ENCODE measurements at regions not wholly inside any gene's neighbourhood (a gene's known extent, or its start where the extent isn't known, plus 50 kb on each side); places are given as distances from the start of the nearest gene placed in this dataset.

DNA sequence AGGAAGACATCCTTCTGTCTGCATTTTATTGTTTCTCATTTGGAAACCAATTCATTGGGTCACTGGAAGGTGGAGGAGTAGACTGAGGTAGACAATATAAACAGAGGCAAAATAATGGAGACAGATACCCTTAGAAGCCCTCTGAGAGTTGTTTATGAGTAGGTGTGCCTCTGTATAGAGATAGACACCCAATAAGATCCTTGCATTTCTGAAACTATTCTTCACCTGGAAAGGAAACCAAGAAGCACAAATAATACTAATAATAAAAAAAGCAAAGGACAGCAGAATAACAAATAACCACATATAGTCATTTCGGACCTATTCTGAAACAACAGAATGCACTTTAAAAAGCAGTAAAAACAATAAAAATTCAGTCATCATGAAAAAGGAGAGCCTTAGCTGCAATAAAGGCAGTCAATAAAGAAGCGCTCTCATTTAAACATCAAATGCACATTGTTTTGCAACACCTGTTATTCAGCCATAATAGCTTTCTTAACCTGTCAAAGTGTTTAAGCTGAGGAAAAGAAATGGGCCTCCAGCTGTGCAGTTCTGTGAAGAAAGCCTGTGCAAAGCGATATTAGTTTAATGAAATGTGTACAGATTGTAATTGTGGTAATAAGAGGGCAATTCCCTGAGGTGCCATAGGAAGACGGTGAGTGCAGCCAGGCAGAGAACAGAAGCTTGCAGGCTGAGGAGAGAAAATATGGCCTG lies 904.2 kb downstream of the STPG2 start (continued):
- TF ChIP-seq, protein P1, sequence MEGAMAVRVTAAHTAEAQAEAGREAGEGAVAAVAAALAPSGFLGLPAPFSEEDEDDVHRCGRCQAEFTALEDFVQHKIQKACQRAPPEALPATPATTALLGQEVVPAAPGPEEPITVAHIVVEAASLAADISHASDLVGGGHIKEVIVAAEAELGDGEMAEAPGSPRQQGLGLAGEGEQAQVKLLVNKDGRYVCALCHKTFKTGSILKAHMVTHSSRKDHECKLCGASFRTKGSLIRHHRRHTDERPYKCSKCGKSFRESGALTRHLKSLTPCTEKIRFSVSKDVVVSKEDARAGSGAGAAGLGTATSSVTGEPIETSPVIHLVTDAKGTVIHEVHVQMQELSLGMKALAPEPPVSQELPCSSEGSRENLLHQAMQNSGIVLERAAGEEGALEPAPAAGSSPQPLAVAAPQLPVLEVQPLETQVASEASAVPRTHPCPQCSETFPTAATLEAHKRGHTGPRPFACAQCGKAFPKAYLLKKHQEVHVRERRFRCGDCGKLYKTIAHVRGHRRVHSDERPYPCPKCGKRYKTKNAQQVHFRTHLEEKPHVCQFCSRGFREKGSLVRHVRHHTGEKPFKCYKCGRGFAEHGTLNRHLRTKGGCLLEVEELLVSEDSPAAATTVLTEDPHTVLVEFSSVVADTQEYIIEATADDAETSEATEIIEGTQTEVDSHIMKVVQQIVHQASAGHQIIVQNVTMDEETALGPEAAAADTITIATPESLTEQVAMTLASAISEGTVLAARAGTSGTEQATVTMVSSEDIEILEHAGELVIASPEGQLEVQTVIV (IDR thresholded peaks at IDR 0.05; ENCODE audit: borderline replicate concordance, partially characterized antibody) = no peak
- no peak for TF ChIP-seq JUNB (IDR thresholded peaks at IDR 0.05)
- TF ChIP-seq POLR2A (IDR thresholded peaks at IDR 0.05; ENCODE audit: low read depth, low read length) = no peak
- no peak for TF ChIP-seq PAX5 (IDR thresholded peaks at IDR 0.05; ENCODE audit: borderline replicate concordance, low read depth, low read length)
- no peak for TF ChIP-seq IKZF2 (IDR thresholded peaks at IDR 0.05)
- no peak for TF ChIP-seq BMI1 (IDR thresholded peaks at IDR 0.05; ENCODE audit: borderline replicate concordance)

DNA sequence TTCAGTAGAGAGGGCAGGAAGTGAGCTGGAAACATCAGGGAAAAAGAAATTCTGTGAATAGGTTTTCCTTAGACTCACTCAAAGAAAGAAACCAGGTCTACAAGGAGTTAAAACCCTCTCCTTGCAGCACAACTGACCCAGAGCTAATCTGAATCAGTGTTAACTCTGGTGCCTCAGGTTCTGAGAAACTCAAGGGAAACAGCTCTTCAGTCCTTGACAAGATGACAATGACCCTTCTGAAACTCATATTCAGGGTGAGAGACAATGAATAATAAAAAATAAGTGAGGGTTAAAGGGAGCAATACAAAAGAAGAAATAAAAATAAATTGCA lies 903.6 kb downstream of the STPG2 start:
- SMC1A ChIA-PET (ENCODE audit: uncharacterized antibody, unreplicated experiment) = interaction anchor here (0.6 kb wide), 1 partner anchor 256 kb away, joined by 3 read pairs; no protein-coding TSS in a partner anchor
- POLR2A ChIA-PET = no interaction called here
- DNase-seq (ENCODE audit: low read depth, low spot score) = no peak
- Histone ChIP-seq H3K4me3 (no peak overlapping the region), H3K9ac (ENCODE audit: control insufficient read depth, insufficient read depth, low read length) (no peak overlapping the region), H3K27me3 (replicated peaks in 1 of 2; ENCODE audit: control insufficient read depth in 2 of 2, insufficient read depth in 2 of 2, low read length in 1 of 2) (no peaks in the 10 kb centered on the region), H2AFZ (ENCODE audit: control insufficient read depth, low read depth, low read length) (no peak overlapping the region), H4K20me1 (ENCODE audit: control insufficient read depth, insufficient read depth) (no peaks in the 10 kb centered on the region), H3K27ac (ENCODE audit: control insufficient read depth, insufficient read depth) (no peak overlapping the region), H3K36me3 (ENCODE audit: control insufficient read depth in 2 of 2, insufficient read depth in 2 of 2, low read length in 1 of 2) (no peaks in the 10 kb centered on the region), H3K4me2 (ENCODE audit: control insufficient read depth, insufficient read depth) (no peak overlapping the region), H3K4me1 (ENCODE audit: control insufficient read depth, insufficient read depth, low read length) (no peaks in the 10 kb centered on the region), H3K79me2 (ENCODE audit: control insufficient read depth, insufficient read depth, low read length) (no peaks in the 10 kb centered on the region), H3K9me3 (replicated peaks; ENCODE audit: control insufficient read depth, insufficient read depth, low read length) (no peaks in the 10 kb centered on the region)
- intact Hi-C loops (cut with micrococcal nuclease; ENCODE audit: unreplicated experiment) (no loop called here), in situ Hi-C loops (cut with MboI) (no loop called here)
- no peak for ATAC-seq
- TF ChIP-seq MYB (IDR thresholded peaks at IDR 0.05; ENCODE audit: borderline replicate concordance, low read depth, low read length) (no peak), SMAD5 (IDR thresholded peaks at IDR 0.05; ENCODE audit: low read depth) (no peak), BMI1 (IDR thresholded peaks at IDR 0.05; ENCODE audit: borderline replicate concordance) (no peak), FOXK2 (IDR thresholded peaks at IDR 0.05) (no peak), SMC3 (IDR thresholded peaks at IDR 0.05; ENCODE audit: borderline replicate concordance, low read length) (no peak), MTA3 (IDR thresholded peaks at IDR 0.05; ENCODE audit: borderline replicate concordance, low read length) (no peak), PAX8 (IDR thresholded peaks at IDR 0.05) (no peak), KDM1A (IDR thresholded peaks at IDR 0.05; ENCODE audit: borderline replicate concordance) (no peak), YBX1 (IDR thresholded peaks at IDR 0.05) (no peak)
- TF ChIP-seq, protein P2, sequence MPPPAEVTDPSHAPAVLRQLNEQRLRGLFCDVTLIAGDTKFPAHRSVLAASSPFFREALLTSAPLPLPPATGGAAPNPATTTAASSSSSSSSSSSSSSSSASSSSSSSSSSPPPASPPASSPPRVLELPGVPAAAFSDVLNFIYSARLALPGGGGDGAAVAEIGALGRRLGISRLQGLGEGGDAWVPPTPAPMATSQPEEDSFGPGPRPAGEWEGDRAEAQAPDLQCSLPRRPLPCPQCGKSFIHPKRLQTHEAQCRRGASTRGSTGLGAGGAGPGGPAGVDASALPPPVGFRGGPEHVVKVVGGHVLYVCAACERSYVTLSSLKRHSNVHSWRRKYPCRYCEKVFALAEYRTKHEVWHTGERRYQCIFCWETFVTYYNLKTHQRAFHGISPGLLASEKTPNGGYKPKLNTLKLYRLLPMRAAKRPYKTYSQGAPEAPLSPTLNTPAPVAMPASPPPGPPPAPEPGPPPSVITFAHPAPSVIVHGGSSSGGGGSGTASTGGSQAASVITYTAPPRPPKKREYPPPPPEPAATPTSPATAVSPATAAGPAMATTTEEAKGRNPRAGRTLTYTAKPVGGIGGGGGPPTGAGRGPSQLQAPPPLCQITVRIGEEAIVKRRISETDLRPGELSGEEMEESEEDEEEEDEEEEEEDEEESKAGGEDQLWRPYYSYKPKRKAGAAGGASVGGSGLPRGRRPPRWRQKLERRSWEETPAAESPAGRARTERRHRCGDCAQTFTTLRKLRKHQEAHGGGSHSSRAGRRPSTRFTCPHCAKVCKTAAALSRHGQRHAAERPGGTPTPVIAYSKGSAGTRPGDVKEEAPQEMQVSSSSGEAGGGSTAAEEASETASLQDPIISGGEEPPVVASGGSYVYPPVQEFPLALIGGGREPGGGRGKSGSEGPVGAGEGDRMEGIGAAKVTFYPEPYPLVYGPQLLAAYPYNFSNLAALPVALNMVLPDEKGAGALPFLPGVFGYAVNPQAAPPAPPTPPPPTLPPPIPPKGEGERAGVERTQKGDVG (CRISPR knock-in tag; IDR thresholded peaks at IDR 0.05) = no peak
- TF ChIP-seq, protein P3, sequence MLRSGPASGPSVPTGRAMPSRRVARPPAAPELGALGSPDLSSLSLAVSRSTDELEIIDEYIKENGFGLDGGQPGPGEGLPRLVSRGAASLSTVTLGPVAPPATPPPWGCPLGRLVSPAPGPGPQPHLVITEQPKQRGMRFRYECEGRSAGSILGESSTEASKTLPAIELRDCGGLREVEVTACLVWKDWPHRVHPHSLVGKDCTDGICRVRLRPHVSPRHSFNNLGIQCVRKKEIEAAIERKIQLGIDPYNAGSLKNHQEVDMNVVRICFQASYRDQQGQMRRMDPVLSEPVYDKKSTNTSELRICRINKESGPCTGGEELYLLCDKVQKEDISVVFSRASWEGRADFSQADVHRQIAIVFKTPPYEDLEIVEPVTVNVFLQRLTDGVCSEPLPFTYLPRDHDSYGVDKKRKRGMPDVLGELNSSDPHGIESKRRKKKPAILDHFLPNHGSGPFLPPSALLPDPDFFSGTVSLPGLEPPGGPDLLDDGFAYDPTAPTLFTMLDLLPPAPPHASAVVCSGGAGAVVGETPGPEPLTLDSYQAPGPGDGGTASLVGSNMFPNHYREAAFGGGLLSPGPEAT (IDR thresholded peaks at IDR 0.05; ENCODE audit: low read depth) = no peak
- TF ChIP-seq, protein P4, sequence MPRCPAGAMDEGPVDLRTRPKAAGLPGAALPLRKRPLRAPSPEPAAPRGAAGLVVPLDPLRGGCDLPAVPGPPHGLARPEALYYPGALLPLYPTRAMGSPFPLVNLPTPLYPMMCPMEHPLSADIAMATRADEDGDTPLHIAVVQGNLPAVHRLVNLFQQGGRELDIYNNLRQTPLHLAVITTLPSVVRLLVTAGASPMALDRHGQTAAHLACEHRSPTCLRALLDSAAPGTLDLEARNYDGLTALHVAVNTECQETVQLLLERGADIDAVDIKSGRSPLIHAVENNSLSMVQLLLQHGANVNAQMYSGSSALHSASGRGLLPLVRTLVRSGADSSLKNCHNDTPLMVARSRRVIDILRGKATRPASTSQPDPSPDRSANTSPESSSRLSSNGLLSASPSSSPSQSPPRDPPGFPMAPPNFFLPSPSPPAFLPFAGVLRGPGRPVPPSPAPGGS (IDR thresholded peaks at IDR 0.05; ENCODE audit: borderline replicate concordance, insufficient read depth, low read depth, low read length, poor library complexity, severe bottlenecking) = no peak
- CTCF ChIA-PET = no interaction called here
- RAD21 ChIA-PET (ENCODE audit: unreplicated experiment) = no interaction called here
- no peak for FAIRE-seq
- BruUV-seq (replicated peaks) = no TSS peak

Data from GM12878 (cell line).